ENCODE measurements at regions not wholly inside any gene's neighbourhood (a gene's known extent, or its start where the extent isn't known, plus 50 kb on each side); places are given as distances from the start of the nearest gene placed in this dataset.

- TF ChIP-seq EZH2 (IDR thresholded peaks at IDR 0.05; ENCODE audit: borderline replicate concordance, low read depth, low read length, severe bottlenecking) (no peak), CTCF (IDR thresholded peaks at IDR 0.05; ENCODE audit: borderline replicate concordance, extremely low read depth, low read length, poor library complexity, severe bottlenecking) (no peak)
- H3K4me1 ChIP-seq (ENCODE audit: insufficient read depth, low read length), result no peaks in the 10 kb centered on the region
- ATAC-seq (ENCODE audit: insufficient read depth, low read depth) (no peak), DNase-seq (no peak)
- H2AFZ ChIP-seq (ENCODE audit: low read depth, low read length), result no peak overlapping the region
- H3K27ac ChIP-seq (ENCODE audit: low read length), result no peak overlapping the region
- H3K79me2 ChIP-seq (ENCODE audit: insufficient read depth, low read length), result no peaks in the 10 kb centered on the region
- no peak overlapping the region for H3K9ac ChIP-seq (ENCODE audit: low read depth, low read length)
- no peak overlapping the region for H3K4me3 ChIP-seq (ENCODE audit: low read depth in 1 of 2, low read length in 2 of 2)
- no peak overlapping the region for H3K4me2 ChIP-seq (ENCODE audit: insufficient read depth, low read length)
- H3K27me3 ChIP-seq (ENCODE audit: insufficient read depth, low read length, poor library complexity), result peaks cover 4% of the 10 kb centered on the region
- H3K9me3 ChIP-seq (ENCODE audit: insufficient read depth, low read length, severe bottlenecking), result no peaks in the 10 kb centered on the region
- H4K20me1 ChIP-seq (ENCODE audit: insufficient read depth, low read length), result no peaks in the 10 kb centered on the region
- no peaks in the 10 kb centered on the region for H3K36me3 ChIP-seq (ENCODE audit: insufficient read depth, low read length)
These were observed 62.7 kb upstream of the IL15 start for GRCh38 chr4:141573678-141574077.

- Histone ChIP-seq H3K36me3 (ENCODE audit: insufficient read depth, low read length) (no peaks in the 10 kb centered on the region), H3K9me3 (ENCODE audit: insufficient read depth, low read length, severe bottlenecking) (no peaks in the 10 kb centered on the region), H3K27me3 (ENCODE audit: insufficient read depth, low read length, poor library complexity) (peaks cover 4% of the 10 kb centered on the region), H3K4me2 (ENCODE audit: insufficient read depth, low read length) (no peak overlapping the region), H3K27ac (ENCODE audit: low read length) (no peak overlapping the region), H2AFZ (ENCODE audit: low read depth, low read length) (no peak overlapping the region), H3K79me2 (ENCODE audit: insufficient read depth, low read length) (no peaks in the 10 kb centered on the region), H4K20me1 (ENCODE audit: insufficient read depth, low read length) (no peaks in the 10 kb centered on the region), H3K9ac (ENCODE audit: low read depth, low read length) (no peak overlapping the region), H3K4me1 (ENCODE audit: insufficient read depth, low read length) (no peaks in the 10 kb centered on the region), H3K4me3 (ENCODE audit: low read depth in 1 of 2, low read length in 2 of 2) (no peak overlapping the region)
- ATAC-seq (ENCODE audit: insufficient read depth, low read depth) (no peak), DNase-seq (no peak)
- TF ChIP-seq CTCF (IDR thresholded peaks at IDR 0.05; ENCODE audit: borderline replicate concordance, extremely low read depth, low read length, poor library complexity, severe bottlenecking) (no peak), EZH2 (IDR thresholded peaks at IDR 0.05; ENCODE audit: borderline replicate concordance, low read depth, low read length, severe bottlenecking) (no peak)
These were observed 60.5 kb upstream of the IL15 start for GRCh38 chr4:141575884-141576283.

- DNase-seq (no peak), ATAC-seq (ENCODE audit: insufficient read depth, low read depth) (no peak)
- H3K79me2 ChIP-seq (ENCODE audit: insufficient read depth, low read length), result no peaks in the 10 kb centered on the region
- no peak overlapping the region for H3K4me3 ChIP-seq (ENCODE audit: low read depth in 1 of 2, low read length in 2 of 2)
- H4K20me1 ChIP-seq (ENCODE audit: insufficient read depth, low read length), result no peaks in the 10 kb centered on the region
- H3K4me2 ChIP-seq (ENCODE audit: insufficient read depth, low read length), result no peak overlapping the region
- H3K27ac ChIP-seq (ENCODE audit: low read length), result no peak overlapping the region
- peaks cover 4% of the 10 kb centered on the region for H3K27me3 ChIP-seq (ENCODE audit: insufficient read depth, low read length, poor library complexity)
- H3K36me3 ChIP-seq (ENCODE audit: insufficient read depth, low read length), result no peaks in the 10 kb centered on the region
- no peaks in the 10 kb centered on the region for H3K9me3 ChIP-seq (ENCODE audit: insufficient read depth, low read length, severe bottlenecking)
- no peak overlapping the region for H3K9ac ChIP-seq (ENCODE audit: low read depth, low read length)
- no peak overlapping the region for H2AFZ ChIP-seq (ENCODE audit: low read depth, low read length)
- TF ChIP-seq EZH2 (IDR thresholded peaks at IDR 0.05; ENCODE audit: borderline replicate concordance, low read depth, low read length, severe bottlenecking) (no peak), CTCF (IDR thresholded peaks at IDR 0.05; ENCODE audit: borderline replicate concordance, extremely low read depth, low read length, poor library complexity, severe bottlenecking) (no peak)
- H3K4me1 ChIP-seq (ENCODE audit: insufficient read depth, low read length), result no peaks in the 10 kb centered on the region
These were observed 59.7 kb upstream of the IL15 start for GRCh38 chr4:141576585-141577110.

- no peak overlapping the region for H2AFZ ChIP-seq (ENCODE audit: low read depth, low read length)
- H3K27me3 ChIP-seq (ENCODE audit: insufficient read depth, low read length, poor library complexity), result peaks cover 4% of the 10 kb centered on the region
- no peaks in the 10 kb centered on the region for H3K9me3 ChIP-seq (ENCODE audit: insufficient read depth, low read length, severe bottlenecking)
- H3K79me2 ChIP-seq (ENCODE audit: insufficient read depth, low read length), result no peaks in the 10 kb centered on the region
- H3K4me1 ChIP-seq (ENCODE audit: insufficient read depth, low read length), result no peaks in the 10 kb centered on the region
- H4K20me1 ChIP-seq (ENCODE audit: insufficient read depth, low read length), result no peaks in the 10 kb centered on the region
- DNase-seq (no peak), ATAC-seq (ENCODE audit: insufficient read depth, low read depth) (no peak)
- H3K27ac ChIP-seq (ENCODE audit: low read length), result no peak overlapping the region
- H3K36me3 ChIP-seq (ENCODE audit: insufficient read depth, low read length), result no peaks in the 10 kb centered on the region
- no peak overlapping the region for H3K4me3 ChIP-seq (ENCODE audit: low read depth in 1 of 2, low read length in 2 of 2)
- H3K4me2 ChIP-seq (ENCODE audit: insufficient read depth, low read length), result no peak overlapping the region
- TF ChIP-seq CTCF (IDR thresholded peaks at IDR 0.05; ENCODE audit: borderline replicate concordance, extremely low read depth, low read length, poor library complexity, severe bottlenecking) (no peak), EZH2 (IDR thresholded peaks at IDR 0.05; ENCODE audit: borderline replicate concordance, low read depth, low read length, severe bottlenecking) (no peak)
- no peak overlapping the region for H3K9ac ChIP-seq (ENCODE audit: low read depth, low read length)
These were observed 57.9 kb upstream of the IL15 start for GRCh38 chr4:141578451-141578850.

Data from DND-41 (cell line).